A172 (cell line): ENCODE measurements at regions not wholly inside any gene's neighbourhood (a gene's known extent, or its start where the extent isn't known, plus 50 kb on each side); places are given as distances from the start of the nearest gene placed in this dataset.
A peak's percentile ranks its signal among the peaks of the same experiment; 100 is the strongest.
"Not testable (repeated sequence)": the region's sequence is repeated elsewhere in the genome, so short reads cannot be mapped to it uniquely, and the experiment has no call there.

ENCODE experiments used
- DNase-seq: peaks from one replicate; pipeline ENCODE4 v3.0.0-alpha.2; 2015; ENCODE audit warnings: low spot score

GRCh38 chr3:56926243-56926946 lies 124.6 kb upstream of the ARHGEF3 start:
- peak; percentile 91 for DNase-seq

GRCh38 chr3:56924700-56925099 lies 123.0 kb upstream of the ARHGEF3 start:
- not testable (repeated sequence) for DNase-seq

- DNase-seq = peak; percentile 46
Measured at GRCh38 chr3:56923526-56924224, 121.9 kb upstream of the ARHGEF3 start.

- no peak for DNase-seq
Measured at GRCh38 chr3:56921573-56922453, 120.1 kb upstream of the ARHGEF3 start.

- DNase-seq = no peak
Measured at GRCh38 chr3:56919797-56920195, 118.0 kb upstream of the ARHGEF3 start.

GRCh38 chr3:56919137-56919796 lies 117.5 kb upstream of the ARHGEF3 start:
- DNase-seq = no peak

- DNase-seq = no peak
Measured at GRCh38 chr3:56918111-56918568, 116.4 kb upstream of the ARHGEF3 start.

- DNase-seq = no peak
Measured at GRCh38 chr3:56917361-56918110, 115.8 kb upstream of the ARHGEF3 start.

- no peak for DNase-seq
Measured at GRCh38 chr3:56916716-56917360, 115.1 kb upstream of the ARHGEF3 start.

GRCh38 chr3:56915966-56916586 lies 114.3 kb upstream of the ARHGEF3 start:
- DNase-seq = no peak

- no peak for DNase-seq
Measured at GRCh38 chr3:56914646-56915045, 112.9 kb upstream of the ARHGEF3 start.

GRCh38 chr3:56911363-56911762 lies 109.6 kb upstream of the ARHGEF3 start:
- DNase-seq = no peak

GRCh38 chr3:56909349-56909748 lies 107.6 kb upstream of the ARHGEF3 start:
- DNase-seq = no peak

GRCh38 chr3:56908004-56908403 lies 106.3 kb upstream of the ARHGEF3 start:
- DNase-seq = no peak

GRCh38 chr3:56904552-56905215 lies 102.9 kb upstream of the ARHGEF3 start:
- no peak for DNase-seq

GRCh38 chr3:56903231-56903782 lies 101.6 kb upstream of the ARHGEF3 start:
- DNase-seq = no peak

- no peak for DNase-seq
Measured at GRCh38 chr3:56902468-56903160, 100.9 kb upstream of the ARHGEF3 start.

GRCh38 chr3:56900801-56901200 lies 99.1 kb upstream of the ARHGEF3 start:
- no peak for DNase-seq

- no peak for DNase-seq
Measured at GRCh38 chr3:56899851-56900250, 98.1 kb upstream of the ARHGEF3 start.
